GM21390 (cell line): ENCODE measurements at regions not wholly inside any gene's neighbourhood (a gene's known extent, or its start where the extent isn't known, plus 50 kb on each side); places are given as distances from the start of the nearest gene placed in this dataset.
A peak's percentile ranks its signal among the peaks of the same experiment; 100 is the strongest.

Experiments
- ATAC-seq: cut with Tn5 transposase; IDR thresholded peaks from one replicate; pipeline ENCODE4 v1.9.1; 2021; ENCODE audit not compliant: unreplicated experiment

- ATAC-seq = no peak
Observed at GRCh38 chr2:224325941-224326340, 76.0 kb downstream of the FAM124B start.

GRCh38 chr2:224324604-224325003, 77.3 kb downstream of the FAM124B start:
- ATAC-seq = no peak

GRCh38 chr2:224320660-224321059, 81.2 kb downstream of the FAM124B start:
- ATAC-seq = no peak

- ATAC-seq = no peak
Observed at GRCh38 chr2:224319750-224320149, 82.2 kb downstream of the FAM124B start.

- ATAC-seq = no peak
Observed at GRCh38 chr2:224312741-224313140, 89.2 kb downstream of the FAM124B start.

GRCh38 chr2:224310943-224311625, 90.8 kb downstream of the FAM124B start:
- no peak for ATAC-seq

GRCh38 chr2:224309176-224309575, 92.7 kb downstream of the FAM124B start:
- no peak for ATAC-seq

- peak; percentile 94 for ATAC-seq
Observed at GRCh38 chr2:224308272-224308911, 93.5 kb downstream of the FAM124B start.

GRCh38 chr2:224302952-224303351, 99.0 kb downstream of the FAM124B start:
- no peak for ATAC-seq

GRCh38 chr2:224293976-224294375, 107.9 kb downstream of the FAM124B start:
- ATAC-seq = no peak

GRCh38 chr2:224287531-224287930, 114.4 kb downstream of the FAM124B start:
- no peak for ATAC-seq

- ATAC-seq = no peak
Observed at GRCh38 chr2:224286923-224287322, 115.0 kb downstream of the FAM124B start.

- ATAC-seq = no peak
Observed at GRCh38 chr2:224284134-224284946, 117.6 kb downstream of the FAM124B start.

GRCh38 chr2:224283466-224283965, 118.4 kb downstream of the FAM124B start:
- ATAC-seq = no peak

GRCh38 chr2:224281374-224281773, 120.5 kb downstream of the FAM124B start:
- no peak for ATAC-seq

- no peak for ATAC-seq
Observed at GRCh38 chr2:224278531-224278930, 123.4 kb downstream of the FAM124B start.

- ATAC-seq = no peak
Observed at GRCh38 chr2:224276251-224276650, 125.7 kb downstream of the FAM124B start.

- ATAC-seq = no peak
Observed at GRCh38 chr2:224272237-224272910, 129.5 kb downstream of the FAM124B start.

GRCh38 chr2:224271617-224272236, 130.2 kb downstream of the FAM124B start:
- no peak for ATAC-seq

GRCh38 chr2:224268441-224268840, 133.5 kb downstream of the FAM124B start:
- ATAC-seq = no peak

GRCh38 chr2:224264259-224264658, 137.6 kb downstream of the FAM124B start:
- ATAC-seq = no peak
